HG03354 (cell line): ENCODE measurements at regions not wholly inside any gene's neighbourhood (a gene's known extent, or its start where the extent isn't known, plus 50 kb on each side); places are given as distances from the start of the nearest gene placed in this dataset.

Experiments
- ATAC-seq: cut with Tn5 transposase; IDR thresholded peaks from one replicate; pipeline ENCODE4 v1.9.1; 2021; ENCODE audit warnings: mild to moderate bottlenecking; ENCODE audit not compliant: unreplicated experiment, poor library complexity, severe bottlenecking

DNA sequence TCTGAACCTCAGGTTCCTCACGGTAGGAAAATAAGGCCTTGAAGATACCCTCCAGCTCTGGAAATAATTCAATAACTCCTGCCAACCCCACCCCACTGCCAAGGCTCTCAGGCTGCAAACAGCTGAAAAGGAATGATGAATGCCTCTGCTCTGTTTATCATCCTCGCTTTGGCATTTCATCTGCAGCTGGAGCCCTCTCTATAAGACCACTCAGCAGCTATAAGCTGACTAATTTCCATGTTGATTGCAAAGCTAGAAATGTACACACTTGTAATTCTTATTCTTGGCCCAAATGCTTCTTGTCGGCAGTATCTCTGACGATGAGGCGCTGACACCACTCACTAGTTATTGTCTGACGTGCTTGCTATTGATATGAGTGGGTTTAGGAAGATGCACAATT is 408.4 kb upstream of the NMUR2 start:
- no peak for ATAC-seq

DNA sequence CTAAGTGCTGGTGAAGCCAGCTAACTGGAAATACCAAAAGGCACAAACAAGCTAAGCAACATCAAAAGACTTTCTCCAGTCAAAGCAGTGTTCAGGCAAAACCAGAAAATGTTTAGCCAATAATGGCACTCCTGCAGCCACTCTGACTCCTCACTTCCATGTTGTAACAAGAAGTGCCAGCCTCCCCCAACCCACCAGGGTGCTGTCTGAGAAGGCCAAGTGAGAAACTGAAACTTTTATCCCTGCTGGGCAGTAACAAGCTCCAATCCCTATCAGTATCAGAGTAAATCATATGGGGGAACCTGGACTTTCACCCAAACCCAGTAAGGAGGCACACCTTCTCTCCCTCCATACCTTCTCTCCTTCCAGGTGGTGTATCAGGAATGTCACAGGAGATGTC is 414.8 kb upstream of the NMUR2 start:
- ATAC-seq = no peak

DNA sequence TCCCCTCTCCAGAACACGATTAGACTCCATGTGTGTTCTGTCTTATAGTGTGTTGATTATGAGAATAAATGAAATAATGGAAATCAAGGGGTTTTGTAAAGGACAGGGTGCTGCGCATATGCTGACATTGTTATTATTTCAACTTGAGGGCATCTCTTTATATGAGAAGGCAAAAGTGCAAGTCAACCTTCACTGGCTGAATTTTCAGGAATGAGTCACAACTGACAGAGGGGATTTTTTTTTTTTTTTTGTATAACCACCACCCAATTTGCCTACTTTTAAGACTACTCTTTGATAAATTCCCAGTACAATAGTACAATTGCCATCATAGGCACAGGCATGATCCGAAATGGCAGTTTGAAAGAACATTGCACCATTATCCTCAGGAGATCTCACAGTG is 419.2 kb upstream of the NMUR2 start:
- ATAC-seq = no peak

DNA sequence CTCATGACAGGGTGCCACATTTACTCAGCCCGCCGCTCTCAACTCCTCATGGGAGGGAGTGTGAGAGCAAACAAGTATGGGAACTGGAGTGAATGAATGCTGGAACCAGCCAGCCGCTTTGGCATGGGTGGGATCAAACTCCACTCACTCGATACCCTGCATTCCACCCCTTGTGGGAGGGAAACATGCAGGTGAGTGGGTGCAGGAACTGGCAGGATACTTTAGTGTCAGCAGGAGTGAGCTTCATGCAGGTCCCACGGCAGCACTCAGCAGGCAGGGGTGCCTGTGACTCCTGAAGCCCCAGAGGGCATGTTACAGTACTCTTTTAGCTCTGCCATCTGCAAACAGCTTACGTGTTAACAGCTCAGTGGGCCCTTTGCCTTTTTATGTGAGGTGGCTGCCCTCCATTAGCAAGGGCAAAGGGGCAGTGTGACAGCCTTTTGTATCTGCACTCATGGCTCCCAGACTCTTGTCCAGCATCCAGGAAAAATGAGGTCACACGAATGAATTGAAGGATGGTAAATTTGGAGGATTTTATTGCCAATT is 433.2 kb upstream of the NMUR2 start:
- no peak for ATAC-seq

DNA sequence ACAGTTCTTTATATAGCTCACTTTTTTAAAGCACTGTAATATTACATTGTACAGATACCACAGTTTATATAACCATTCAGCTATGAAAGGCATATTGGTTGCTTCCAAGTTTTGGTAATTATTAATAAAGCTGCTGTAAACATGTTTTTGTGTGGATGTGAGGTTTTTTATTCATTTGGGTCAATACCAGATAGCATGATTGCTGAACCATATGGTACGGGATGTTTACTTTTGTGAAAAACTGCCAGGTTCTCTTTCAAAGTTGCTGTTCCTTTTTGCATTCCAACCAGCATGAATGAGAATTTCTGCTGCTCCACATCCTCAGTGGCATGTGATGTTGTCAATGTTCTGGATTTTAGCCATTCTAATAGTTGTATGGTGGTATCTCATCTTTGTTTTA is 439.6 kb upstream of the NMUR2 start:
- ATAC-seq = no peak

DNA sequence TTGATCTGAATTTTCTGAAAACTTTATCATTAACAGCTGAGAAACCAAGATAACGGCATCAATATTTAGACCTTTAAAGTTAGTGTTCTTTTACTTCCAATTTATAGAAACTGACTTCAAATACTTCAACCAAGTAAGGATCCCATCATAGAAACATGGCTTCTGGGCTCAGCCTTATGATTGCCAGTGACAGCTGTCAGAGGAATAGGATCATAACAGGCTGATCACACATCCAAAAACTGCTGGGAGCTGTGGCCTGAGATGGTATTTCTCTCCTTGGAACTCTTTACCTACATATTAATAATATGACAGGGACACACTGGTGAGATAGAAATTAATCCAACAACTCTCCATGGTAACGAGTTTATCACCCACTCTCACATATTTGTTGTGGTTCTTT is 448.3 kb upstream of the NMUR2 start:
- ATAC-seq = no peak

DNA sequence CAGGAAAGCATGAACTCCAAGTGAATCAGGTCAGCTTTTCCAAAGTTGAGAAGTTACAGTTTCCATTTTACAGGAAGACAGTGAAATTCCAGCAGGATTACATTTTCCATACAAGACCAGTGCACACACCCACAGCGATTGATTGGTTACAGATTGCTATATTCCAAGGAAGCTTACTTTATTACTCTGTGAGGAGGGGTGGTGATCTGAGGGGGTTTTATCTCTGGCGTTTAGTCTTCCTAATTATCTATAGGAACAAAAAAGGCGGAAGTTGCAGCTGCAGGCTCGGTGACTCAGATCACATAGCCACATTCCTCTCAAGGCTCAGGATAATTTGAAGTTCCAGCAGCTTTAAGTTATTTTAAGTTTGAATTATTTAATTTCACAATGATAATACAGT is 450.4 kb upstream of the NMUR2 start:
- no peak for ATAC-seq

DNA sequence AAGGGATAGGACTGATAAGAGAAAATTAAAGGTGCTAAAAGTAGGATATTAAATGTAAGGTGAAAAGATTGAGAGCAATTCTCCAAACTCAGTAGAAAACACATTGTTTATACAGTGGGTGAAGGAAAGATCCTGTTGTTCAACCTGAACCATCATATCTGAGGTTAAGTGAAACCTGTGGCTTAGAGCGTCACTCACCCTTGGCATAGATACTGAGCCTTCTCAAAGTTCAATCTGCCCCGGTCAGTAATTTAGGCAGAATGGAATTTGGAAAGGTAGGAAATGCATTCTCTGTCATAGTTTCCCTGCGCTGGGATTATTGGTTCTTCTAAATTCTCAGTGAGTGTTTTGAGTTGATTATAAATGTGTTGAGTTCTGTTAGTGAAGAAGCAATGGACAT is 456.2 kb upstream of the NMUR2 start:
- no peak for ATAC-seq

DNA sequence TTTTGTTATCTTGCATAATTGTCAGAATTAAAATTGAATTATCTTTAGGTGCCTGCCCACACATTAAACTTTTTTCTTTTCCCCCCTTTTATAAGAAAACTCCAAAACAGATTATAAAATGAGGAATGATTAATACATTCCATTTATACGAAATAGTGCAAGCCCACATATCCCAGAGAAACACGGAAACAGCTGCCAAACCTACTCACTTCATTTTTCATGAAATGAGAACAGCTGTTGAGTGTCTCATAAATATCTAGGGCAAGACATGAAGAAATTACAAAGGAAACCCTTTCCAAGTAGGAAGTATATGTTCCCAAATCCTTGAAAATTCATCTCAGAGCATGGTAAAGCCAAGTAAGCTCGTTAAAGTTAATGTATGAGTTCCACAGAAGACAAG is 459.4 kb upstream of the NMUR2 start:
- ATAC-seq = no peak

DNA sequence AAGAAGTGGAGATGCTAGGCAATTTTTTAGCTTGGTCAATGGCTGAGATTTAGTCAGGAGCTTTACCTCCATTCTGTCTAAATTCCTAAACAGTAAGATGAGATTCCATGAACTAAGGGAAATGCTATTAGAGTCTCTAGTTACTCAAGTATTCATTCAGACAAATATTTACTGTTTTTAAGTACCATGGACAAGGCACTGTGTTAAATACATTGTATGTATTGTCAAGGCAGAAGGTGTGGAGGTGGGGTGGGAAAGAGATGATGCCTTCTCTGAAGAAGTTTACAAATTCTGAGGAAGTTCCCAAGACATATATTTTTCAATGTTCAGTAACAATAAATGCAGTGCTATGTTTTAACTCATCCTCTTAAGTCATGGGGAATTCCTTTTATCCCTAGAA is 459.9 kb upstream of the NMUR2 start:
- no peak for ATAC-seq

DNA sequence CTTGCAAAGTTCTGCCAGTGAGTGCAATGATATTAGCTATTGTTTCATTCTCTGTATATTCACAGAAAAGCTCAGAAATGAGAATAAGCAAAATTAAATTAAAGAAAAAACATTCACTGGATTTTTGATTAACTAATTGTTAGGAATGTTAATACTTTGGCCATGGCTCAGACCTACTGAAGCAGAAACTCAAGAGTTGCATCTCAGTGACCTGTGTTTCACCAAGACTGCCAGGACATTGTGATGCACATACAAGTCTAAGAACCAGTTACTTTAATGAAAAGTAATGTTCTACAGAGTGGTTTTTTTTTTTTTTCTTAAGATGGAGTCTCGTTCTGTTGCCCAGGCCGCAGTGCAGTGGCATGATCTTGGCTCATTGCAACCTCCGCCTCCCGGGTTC is 464.9 kb upstream of the NMUR2 start:
- ATAC-seq = no peak

DNA sequence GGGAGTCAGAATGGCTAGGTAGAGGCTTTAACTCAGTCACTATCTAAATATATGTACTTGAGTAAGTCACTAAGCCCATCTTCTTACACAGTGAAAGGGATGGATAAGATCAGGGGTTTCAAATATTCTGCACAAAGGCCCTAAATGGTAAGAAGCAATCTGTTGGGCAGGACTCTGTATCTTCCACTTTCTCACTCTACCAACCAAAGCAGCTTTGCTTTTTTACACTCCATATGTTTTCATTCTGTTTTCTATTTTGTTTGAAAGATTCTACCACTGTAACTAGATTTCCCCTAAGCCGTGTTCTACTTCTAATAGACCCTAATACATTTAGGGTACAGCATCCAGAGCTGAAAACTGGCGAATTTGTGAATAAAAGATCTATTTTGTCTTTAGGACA is 477.5 kb upstream of the NMUR2 start:
- no peak for ATAC-seq

DNA sequence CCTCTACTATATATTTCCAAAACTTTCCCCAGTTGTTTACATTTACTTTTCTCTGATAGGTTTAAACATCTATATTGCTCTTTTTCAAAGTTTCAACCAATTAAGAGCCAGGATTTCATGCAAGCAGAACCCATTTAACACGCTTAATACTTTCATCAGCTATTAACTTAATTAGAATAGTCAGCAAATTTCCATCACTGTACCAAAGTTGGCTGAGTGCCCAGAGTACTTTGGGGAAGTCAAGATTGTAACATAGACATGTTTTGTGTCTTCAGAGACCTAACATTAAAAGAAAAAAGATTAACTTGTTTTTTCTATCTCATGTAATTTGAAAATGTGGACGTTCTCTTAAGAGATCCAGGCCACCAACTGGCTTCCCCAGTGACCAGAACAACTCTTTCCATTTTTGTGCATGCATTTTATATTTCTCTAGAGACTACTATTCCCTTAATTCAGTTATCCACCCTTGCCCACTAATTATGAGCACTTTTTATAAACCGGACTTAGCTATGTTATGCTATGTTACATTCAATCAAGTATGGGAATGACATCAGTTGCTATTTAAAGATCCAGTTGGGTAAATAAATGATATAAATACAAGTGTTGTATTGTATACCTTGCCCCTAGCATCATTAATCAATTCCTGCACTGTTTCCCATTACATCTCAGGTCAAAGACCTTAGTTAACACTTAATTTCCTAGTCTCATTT is 478.1 kb upstream of the NMUR2 start:
- no peak for ATAC-seq

DNA sequence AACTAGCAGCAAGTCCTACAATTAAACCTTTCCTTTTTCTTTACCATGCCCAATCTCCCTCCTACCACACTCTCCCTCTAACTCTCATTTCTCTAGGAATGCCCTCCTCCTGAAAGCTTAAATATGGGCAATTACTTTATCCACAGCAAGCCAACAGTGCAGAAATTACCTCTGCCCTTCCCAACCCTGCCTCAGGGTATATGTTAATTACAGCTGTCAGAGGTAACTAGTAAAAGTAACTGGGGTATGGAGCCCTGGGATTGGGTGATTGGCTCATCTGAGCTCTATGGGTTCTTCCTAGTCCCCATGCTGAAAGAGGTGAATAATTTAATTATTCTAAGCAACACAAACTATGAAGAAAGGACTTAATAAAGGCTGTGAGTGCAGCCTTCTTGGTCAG is 478.9 kb upstream of the NMUR2 start:
- ATAC-seq = no peak

DNA sequence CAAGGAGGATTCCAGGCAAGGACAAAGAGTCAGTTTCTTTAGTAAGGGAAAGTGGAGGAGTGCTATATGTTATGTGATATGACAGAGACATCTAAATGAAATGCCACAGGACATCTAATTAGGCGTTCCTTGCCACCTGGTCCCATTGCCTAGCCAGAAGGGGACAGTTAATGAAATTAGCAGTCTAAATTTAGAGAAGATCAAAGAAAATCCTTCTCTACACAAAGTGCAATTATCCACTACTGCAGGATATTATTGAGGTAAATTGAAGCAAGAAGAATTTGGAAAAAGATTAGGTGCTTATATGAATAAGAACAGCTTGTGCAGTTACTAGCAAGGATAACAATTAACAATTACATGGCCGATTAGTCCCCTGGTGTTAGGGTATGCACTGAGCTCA is 495.3 kb upstream of the NMUR2 start:
- no peak for ATAC-seq

DNA sequence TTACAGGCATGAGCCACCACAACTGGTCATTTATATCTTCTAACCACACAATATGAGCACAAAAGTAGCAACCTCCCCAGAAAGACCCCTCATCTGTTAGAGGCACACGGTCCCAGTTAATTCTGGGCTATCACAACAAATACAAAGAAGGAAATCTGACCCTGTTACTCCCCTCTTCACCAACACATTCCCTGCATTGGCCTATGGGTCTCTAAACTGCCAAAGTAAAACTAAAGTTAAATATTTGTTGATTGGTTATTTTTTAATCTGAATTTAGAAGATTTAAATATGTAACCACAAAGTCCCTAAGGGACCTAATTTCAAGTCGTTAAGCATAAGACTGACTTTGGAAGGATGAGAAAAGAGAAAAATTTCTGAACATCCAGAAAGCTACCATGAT is 496.7 kb upstream of the NMUR2 start:
- ATAC-seq = no peak

DNA sequence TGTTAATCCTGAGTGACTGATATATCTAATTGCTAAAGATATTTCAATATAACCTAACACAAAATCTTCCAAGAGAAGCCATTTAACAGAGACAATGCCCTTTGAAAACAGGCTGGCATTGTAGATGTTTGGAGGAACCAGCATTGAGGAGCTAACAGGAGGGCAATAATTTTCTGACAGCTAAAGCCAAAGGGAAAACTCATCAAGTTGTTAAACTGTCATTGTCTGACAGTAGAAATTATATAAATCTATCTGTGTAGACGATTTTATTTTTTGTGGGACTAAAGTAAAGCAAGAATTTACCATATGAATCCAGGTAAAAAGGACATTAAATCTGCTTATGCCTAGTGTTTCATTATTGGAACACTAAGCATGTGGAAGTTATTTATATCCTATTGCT is 500.2 kb upstream of the NMUR2 start:
- no peak for ATAC-seq

DNA sequence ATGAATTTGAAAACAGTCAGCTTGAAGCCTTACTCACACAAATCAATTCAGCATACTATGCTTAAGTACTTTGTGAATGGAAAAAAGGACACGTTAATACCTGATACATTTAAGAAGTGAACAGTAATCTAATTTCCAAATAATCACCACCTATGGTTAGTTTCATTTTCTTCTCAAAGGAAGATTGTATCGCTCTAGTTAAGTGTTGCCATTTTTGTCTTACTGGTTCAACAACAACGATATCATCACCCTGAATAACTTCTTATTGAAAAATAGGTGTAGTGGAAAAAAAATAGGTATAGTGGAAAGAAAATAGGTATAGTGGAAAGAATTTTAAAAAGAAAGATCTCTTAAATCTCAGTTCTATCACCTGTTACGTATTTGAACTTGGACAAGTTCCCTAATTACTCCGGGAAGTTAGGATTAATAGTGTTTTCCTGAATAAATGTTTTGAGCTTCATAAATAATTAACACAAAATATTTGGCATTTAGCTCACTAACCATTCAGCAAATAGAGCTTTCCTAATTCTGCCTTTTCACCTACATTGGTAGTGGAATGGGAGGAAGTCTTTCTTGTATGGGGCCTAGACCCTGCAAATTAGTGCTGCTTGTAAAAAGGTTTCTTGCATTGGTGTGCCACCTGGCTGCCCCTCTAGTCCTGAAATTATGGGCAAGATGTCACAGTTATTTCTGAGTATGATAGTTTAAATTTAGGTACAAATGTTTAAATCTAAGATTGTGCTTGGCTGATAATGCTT is 502.6 kb upstream of the NMUR2 start:
- ATAC-seq = no peak

DNA sequence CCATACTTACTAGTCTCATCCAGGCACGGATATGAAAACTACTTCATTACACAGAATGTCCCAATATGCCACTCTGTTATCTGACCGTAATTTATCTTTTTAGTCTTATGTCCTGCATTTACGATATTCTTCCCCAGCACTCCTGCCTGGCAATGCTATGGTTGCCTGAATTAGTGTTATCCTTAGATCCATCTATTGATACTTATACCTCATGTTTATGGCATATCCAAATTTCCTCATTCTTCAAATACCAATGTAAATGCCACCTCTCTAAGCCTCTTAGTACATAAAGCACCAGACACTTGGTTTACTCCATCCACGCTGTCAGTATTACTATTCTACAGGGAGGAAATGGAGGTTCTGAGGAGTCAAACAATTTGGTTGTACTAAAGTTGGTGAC is 507.8 kb upstream of the NMUR2 start:
- ATAC-seq = no peak

DNA sequence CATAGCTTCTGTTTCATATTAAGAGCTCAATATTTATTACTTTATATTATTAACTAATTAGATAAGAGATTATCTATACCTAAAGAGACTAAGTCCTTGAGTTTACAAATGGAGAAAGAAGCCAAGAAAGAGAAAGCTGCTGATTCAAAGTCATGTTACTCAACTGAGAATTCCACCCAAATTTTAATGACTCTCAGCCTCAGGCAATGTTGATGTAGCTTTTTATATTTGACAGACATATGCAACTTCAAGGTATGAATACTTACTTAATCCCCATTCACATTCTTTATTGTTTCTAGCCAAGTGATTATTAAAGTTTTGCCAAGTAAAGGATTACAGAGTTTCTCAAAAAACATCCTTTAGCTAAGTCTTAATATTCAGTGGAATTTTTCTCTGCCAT is 527.5 kb upstream of the NMUR2 start:
- ATAC-seq = no peak

DNA sequence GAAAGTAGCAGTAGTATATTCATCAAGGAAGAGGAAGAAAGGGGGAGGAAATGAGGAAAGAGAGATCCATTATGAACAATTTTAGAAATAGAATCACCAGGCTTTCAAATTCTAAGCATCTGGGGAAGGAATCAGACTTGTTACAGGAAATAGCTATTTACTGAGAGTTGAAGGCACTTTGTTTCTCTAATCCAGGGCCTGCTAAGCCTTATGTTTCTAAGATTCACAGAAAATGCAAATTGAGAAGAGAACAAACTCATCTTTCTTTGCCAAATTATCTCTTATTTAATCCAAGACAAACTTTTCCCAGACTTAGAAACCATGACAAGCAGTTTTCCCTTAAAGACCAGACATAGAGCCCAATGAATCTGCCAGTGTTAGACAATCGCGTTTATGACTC is 528.0 kb upstream of the NMUR2 start:
- ATAC-seq = no peak
